Epithelial cell of proximal tubule (primary cell): ENCODE measurements at regions not wholly inside any gene's neighbourhood (a gene's known extent, or its start where the extent isn't known, plus 50 kb on each side); places are given as distances from the start of the nearest gene placed in this dataset.

Experiments
- DNase-seq: peaks from one replicate; pipeline ENCODE4 v3.0.0-alpha.2; 2011; ENCODE audit warnings: low read depth
- H3K4me3 ChIP-seq: 2 replicates; pipeline ENCODE4 v1.5.1; 2011; ENCODE audit warnings: low read depth, mild to moderate bottlenecking, low read length
- TF ChIP-seq, protein P1 (sequence below): conservative IDR thresholded peaks from 2 replicates; pipeline ENCODE4 v1.5.1; 2012; ENCODE audit warnings: low read depth, mild to moderate bottlenecking, low read length

DNA sequence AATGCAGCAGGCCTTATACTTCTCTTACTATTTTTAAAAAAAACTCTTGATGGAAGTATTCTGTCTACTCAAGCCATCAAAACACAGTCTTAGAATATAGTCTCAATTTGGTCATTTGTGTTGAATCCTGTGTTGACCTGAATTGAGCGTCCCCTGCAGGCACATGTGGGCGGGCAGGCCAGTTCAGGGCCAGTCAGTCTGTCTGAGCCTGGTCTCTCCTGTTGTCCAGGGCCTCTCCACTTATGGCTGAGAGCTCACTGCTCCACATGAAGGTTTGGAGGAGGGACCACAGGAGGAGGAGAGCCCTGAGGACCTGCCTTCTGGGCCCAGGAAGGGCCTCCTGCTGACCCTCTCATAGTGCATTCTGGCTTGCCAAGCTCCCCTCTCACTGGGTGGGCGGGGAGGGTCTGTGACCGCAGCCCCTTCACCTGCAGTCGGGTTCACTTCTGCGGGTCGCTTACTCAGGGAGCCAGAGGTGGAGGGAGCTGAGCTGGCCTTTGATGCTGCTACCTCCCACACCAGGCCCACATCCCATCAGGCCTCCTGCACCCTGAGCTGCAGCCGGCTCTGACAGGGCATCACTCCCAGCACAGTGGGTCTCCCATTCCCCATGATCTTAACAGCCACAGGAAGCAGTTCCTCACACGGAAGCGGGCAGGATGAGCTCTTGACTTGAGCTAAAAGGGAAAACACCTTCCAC is 178.2 kb upstream of the S1PR3 start:
- H3K4me3 ChIP-seq = no peak overlapping the region
- no peak for DNase-seq
- TF ChIP-seq, protein P1, sequence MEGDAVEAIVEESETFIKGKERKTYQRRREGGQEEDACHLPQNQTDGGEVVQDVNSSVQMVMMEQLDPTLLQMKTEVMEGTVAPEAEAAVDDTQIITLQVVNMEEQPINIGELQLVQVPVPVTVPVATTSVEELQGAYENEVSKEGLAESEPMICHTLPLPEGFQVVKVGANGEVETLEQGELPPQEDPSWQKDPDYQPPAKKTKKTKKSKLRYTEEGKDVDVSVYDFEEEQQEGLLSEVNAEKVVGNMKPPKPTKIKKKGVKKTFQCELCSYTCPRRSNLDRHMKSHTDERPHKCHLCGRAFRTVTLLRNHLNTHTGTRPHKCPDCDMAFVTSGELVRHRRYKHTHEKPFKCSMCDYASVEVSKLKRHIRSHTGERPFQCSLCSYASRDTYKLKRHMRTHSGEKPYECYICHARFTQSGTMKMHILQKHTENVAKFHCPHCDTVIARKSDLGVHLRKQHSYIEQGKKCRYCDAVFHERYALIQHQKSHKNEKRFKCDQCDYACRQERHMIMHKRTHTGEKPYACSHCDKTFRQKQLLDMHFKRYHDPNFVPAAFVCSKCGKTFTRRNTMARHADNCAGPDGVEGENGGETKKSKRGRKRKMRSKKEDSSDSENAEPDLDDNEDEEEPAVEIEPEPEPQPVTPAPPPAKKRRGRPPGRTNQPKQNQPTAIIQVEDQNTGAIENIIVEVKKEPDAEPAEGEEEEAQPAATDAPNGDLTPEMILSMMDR = no peak

DNA sequence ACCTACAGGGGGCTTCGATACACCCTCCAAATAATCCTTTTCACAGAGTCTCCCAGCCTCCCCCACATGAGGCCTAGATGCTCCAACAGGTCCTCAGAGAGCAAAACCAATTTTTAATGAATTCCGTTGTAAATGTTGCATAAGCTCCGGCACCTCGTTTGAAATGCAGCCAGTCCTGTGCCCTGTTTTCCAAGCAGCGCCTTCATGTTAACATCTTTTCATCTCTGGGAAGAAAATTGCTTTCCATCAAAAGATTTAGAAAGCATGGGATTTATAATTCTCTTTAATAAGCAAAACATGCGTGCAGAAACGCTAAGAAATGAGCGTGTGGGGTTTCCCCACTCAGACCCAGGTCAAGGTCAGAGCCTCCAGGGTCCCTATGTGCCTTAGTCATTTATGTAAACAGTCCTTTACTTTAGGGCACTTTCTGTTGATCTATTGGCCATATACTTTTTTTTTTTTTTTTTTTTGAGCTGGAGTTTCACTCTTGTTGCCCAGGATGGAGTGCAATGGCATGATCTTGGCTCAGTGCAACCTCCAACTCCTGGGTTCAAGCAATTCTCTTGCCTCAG is 177.5 kb upstream of the S1PR3 start:
- TF ChIP-seq, protein P1 = no peak
- no peak for DNase-seq

DNA sequence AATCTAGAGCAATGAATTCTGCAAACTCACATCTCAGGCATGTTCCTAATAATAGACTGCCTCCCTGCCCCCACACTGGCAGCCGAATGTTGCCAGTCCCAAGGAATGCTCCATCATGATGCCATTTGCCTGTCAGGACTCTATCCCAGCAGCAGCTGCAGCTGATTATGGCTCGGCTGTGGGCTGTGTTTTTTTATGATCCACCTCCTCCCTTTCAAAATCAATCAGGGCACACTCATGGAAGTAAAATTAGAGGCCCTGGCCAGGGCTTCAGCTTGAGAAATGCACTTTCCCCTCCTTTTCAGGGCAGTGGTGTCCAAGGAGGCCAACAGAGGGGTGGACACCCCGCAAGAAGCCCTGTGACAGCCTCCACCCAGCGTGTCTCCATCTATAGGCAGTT is 176.7 kb upstream of the S1PR3 start:
- DNase-seq = no peak
- no peak overlapping the region for H3K4me3 ChIP-seq
- TF ChIP-seq, protein P1 = no peak

More for the DNA sequence above, 177.5 kb upstream of the S1PR3 start:
- H3K4me3 ChIP-seq = no peak overlapping the region

DNA sequence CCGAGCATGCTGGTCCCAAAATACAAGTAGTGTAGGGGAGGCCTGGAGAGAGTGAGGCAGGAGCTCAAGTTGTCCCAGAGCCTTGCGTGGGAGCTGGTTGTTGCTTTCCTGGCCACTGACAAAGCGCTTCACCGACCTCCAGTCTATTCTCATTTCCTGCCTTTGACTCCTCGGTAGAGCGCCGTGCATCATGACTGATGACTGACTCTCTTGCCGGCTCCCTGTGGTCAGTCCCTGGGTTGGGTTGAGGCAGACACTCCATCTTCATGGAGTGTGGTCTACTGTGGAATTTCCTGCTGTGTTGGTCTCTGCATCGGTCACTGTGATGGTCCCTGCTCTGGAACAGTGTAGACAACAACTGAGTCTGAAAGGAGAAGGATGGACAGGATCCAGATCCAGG is 175.1 kb upstream of the S1PR3 start:
- H3K4me3 ChIP-seq = no peak overlapping the region
- no peak for DNase-seq
- TF ChIP-seq, protein P1 = no peak

DNA sequence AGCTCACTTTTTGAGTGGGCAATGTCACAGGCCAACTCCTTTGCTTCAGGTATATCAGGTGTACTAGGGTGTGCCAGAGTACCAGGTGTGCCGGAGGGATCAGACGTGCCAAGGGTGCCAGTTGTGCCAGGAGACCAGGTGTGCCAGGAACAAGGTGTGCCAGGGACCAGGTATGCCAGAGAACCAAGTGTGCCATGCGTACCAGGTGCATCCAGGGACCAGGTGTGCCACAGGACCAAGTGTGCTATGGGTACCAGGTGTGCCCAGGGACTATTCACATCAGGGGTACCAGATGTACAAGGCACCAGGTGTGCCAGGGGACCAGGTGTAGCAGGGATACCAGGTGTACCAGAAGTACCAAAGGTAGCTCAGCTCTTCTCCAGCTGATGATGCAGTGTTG is 174.7 kb upstream of the S1PR3 start:
- no peak overlapping the region for H3K4me3 ChIP-seq
- TF ChIP-seq, protein P1 = no peak
- no peak for DNase-seq

DNA sequence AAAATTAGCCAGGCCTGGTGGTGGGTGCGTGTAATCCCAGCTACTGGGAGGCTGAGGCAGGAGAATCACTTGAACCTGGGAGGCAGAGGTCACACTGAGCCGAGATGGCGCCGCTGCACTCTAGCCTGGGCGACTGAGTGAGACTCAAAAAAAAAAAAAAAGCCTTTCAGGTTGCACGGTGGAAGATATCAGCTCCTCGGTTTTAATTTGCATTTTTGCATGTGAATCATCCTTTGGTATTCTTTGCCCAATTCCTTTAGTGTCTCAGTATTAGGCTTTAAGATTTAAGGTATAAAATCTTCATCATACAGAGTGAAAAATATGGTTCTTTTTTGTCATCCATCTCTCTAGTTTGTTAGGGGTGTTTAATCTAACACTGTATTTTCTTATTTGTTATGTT is 173.6 kb upstream of the S1PR3 start:
- TF ChIP-seq, protein P1 = no peak

DNA sequence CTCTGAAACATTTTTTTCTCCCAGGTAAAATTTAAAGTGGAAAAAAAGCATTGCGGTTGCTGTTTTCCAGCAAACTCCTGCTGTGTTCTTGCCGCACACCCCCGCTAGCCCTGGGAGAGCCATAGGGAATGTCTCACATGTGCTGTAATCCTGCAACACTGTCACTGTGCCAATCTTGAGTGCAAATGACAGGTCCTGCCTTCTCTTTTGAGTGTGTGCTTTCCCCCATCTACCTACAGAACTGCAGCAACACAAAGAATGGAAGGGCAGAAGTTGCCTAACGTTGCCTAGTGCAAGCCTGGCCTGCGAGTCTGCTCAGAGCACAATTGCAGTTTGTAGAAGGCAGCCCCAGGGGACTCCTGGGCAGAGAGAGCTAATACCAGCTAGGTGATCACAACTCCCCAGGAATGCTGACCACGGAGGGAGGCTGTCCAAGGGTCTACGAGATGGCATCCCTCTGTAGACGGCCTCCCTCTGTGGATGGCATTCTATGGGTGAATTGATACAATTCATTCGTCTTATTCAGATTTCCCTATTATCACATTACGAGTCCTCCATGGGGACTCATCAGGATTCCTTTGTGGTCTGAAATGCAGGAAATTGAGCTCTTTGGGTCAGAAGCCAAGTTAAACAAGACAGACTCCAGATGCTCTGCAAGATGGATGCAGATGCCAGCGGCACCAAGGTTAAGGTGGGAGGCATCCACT is 172.6 kb upstream of the S1PR3 start:
- no peak overlapping the region for H3K4me3 ChIP-seq
- TF ChIP-seq, protein P1 = no peak
- DNase-seq = no peak

More for the DNA sequence above, 173.6 kb upstream of the S1PR3 start:
- no peak overlapping the region for H3K4me3 ChIP-seq
- DNase-seq = no peak
